ENCODE measurements at regions not wholly inside any gene's neighbourhood (a gene's known extent, or its start where the extent isn't known, plus 50 kb on each side); places are given as distances from the start of the nearest gene placed in this dataset.
"Not testable (repeated sequence)": the region's sequence is repeated elsewhere in the genome, so short reads cannot be mapped to it uniquely, and the experiment has no call there.

- DNase-seq (ENCODE audit: low spot score) = no peak
These were observed 139.9 kb upstream of the ELL2 start for GRCh38 chr5:96101358-96102089.

GRCh38 chr5:96097488-96097887 is 135.8 kb upstream of the ELL2 start:
- not testable (repeated sequence) for DNase-seq (ENCODE audit: low spot score)

- DNase-seq (ENCODE audit: low spot score) = no peak
These were observed 135.1 kb upstream of the ELL2 start for GRCh38 chr5:96096724-96097123.

GRCh38 chr5:96094904-96095303 is 133.3 kb upstream of the ELL2 start:
- no peak for DNase-seq (ENCODE audit: low spot score)

- DNase-seq (ENCODE audit: low spot score) = no peak
These were observed 132.3 kb upstream of the ELL2 start for GRCh38 chr5:96093890-96094381.

GRCh38 chr5:96093340-96093739 is 131.7 kb upstream of the ELL2 start:
- DNase-seq (ENCODE audit: low spot score) = no peak

- no peak for DNase-seq (ENCODE audit: low spot score)
These were observed 130.2 kb upstream of the ELL2 start for GRCh38 chr5:96091874-96092273.

GRCh38 chr5:96090215-96090614 is 128.6 kb upstream of the ELL2 start:
- no peak for DNase-seq (ENCODE audit: low spot score)

GRCh38 chr5:96088706-96089498 is 127.3 kb upstream of the ELL2 start:
- DNase-seq (ENCODE audit: low spot score) = no peak

GRCh38 chr5:96087939-96088338 is 126.3 kb upstream of the ELL2 start:
- DNase-seq (ENCODE audit: low spot score) = no peak

- no peak for DNase-seq (ENCODE audit: low spot score)
These were observed 123.3 kb upstream of the ELL2 start for GRCh38 chr5:96084874-96085506.

- DNase-seq (ENCODE audit: low spot score) = no peak
These were observed 121.8 kb upstream of the ELL2 start for GRCh38 chr5:96083361-96083881.

GRCh38 chr5:96081276-96081858 is 119.7 kb upstream of the ELL2 start:
- no peak for DNase-seq (ENCODE audit: low spot score)

GRCh38 chr5:96080557-96080956 is 118.9 kb upstream of the ELL2 start:
- DNase-seq (ENCODE audit: low spot score) = no peak

- DNase-seq (ENCODE audit: low spot score) = no peak
These were observed 118.3 kb upstream of the ELL2 start for GRCh38 chr5:96079962-96080361.

GRCh38 chr5:96079075-96079474 is 117.4 kb upstream of the ELL2 start:
- DNase-seq (ENCODE audit: low spot score) = no peak

- no peak for DNase-seq (ENCODE audit: low spot score)
These were observed 114.8 kb upstream of the ELL2 start for GRCh38 chr5:96076451-96076850.

- DNase-seq (ENCODE audit: low spot score) = no peak
These were observed 114.1 kb upstream of the ELL2 start for GRCh38 chr5:96075579-96076289.

- DNase-seq (ENCODE audit: low spot score) = no peak
These were observed 113.2 kb upstream of the ELL2 start for GRCh38 chr5:96074870-96075269.

- no peak for DNase-seq (ENCODE audit: low spot score)
These were observed 112.8 kb upstream of the ELL2 start for GRCh38 chr5:96074460-96074859.

- no peak for DNase-seq (ENCODE audit: low spot score)
These were observed 111.1 kb upstream of the ELL2 start for GRCh38 chr5:96072791-96073165.

All from CD4-positive, alpha-beta T cell treated with Interleukin-15 for 4 hours (primary cell).